Astrocyte of the spinal cord (primary cell): ENCODE measurements at regions not wholly inside any gene's neighbourhood (a gene's known extent, or its start where the extent isn't known, plus 50 kb on each side); places are given as distances from the start of the nearest gene placed in this dataset.

Experiments used
- DNase-seq: peaks from one replicate; pipeline ENCODE4 v3.0.0; 2011; ENCODE audit warnings: low read depth, low spot score
- H3K4me3 ChIP-seq: 2 replicates; pipeline ENCODE4 v1.5.1; 2011; ENCODE audit warnings: low read depth, mild to moderate bottlenecking, low read length, moderate library complexity
- CTCF ChIP-seq: IDR thresholded peaks from 2 replicates; pipeline ENCODE4 v1.5.1; 2012; ENCODE audit warnings: low read depth, mild to moderate bottlenecking, low read length, inconsistent platforms
- in situ Hi-C: cut with HindIII; loops from 2 replicates; pipeline ENCODE4 v1.10.0; 2017; ENCODE audit warnings: low sequenced_read_pairs

DNA sequence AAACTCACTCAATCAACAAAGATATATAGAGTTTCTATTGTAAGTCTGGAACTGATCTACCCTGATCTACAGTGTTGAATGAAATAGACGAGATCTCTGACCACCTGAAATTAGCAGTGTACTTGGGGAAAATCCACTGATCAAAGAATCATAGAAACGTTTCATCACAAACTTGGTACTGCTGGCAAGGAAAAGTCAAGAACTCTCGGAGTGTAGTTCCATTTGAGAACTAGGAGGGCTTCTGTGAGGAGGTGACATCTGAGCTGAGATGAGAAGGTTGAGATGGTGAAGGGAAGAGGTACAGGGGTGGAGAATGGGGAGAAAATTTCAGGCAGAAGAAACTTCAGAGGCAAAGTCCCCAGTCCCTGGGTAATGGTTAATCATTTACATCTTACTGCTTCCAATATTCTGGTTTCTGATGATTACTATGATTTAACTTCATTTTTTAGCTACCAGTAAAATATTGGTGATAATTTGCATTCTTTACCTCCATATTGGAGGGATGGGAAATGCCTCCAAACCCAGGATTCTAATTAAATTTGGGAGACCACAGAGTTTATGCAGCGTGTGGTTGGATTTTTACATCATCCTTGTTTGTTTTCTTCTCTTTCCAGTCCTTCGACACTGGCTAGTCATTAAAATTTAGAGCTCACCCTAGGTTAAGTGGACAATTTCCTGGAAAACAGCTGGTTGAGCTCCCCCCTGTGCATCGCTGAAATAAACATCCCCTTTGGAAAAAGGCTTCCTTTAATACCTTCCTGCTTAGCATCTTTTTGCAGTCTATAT is 191.9 kb downstream of the BCAS1 start:
- TF ChIP-seq CTCF = no peak
- no peak overlapping the region for H3K4me3 ChIP-seq
- in situ Hi-C loops = no loop called here
- no peak for DNase-seq

GRCh38 chr20:53876956-53877355 is 193.4 kb downstream of the BCAS1 start:
- in situ Hi-C loops = no loop called here
- DNase-seq = no peak
- TF ChIP-seq CTCF = no peak
- no peak overlapping the region for H3K4me3 ChIP-seq

DNA sequence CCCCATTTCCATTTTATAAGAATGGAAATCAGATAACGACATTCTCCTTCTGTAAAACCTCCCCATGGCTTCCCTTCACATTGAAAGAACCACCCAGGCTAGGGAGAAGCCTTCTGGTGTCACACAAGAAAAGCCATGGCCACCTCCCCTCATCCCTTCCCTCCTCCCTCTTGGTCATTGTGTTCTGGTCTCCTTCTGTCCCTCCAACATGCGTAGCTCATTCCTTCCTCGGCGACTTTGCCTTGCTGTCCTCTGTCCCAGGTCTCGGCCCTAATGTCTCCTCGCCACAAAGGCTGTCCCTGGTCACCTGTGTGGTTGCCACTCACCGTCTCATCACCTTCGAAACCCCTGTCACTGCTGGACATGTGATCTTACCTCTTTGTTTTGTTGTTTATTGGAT is 193.9 kb downstream of the BCAS1 start:
- no peak for DNase-seq
- no peak for TF ChIP-seq CTCF
- in situ Hi-C loops = no loop called here
- no peak overlapping the region for H3K4me3 ChIP-seq

DNA sequence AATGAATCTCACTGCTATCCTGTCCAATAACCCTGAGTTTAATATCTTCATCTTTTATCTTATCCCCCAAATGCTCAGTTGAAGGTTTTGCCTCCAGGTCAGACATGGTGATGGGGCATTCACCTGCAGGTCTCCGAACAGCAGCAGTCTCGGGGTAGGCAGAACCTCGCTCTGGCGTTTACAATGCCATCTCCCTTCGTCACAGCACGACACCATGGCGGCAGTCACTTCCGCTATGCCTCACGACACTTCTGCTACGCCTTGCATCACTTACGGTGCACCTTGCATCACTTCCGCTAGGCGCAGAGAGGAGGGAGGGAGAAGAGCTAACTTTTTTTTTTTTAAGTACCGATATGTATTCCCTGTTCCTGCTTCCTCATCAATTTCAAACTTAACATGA is 194.9 kb downstream of the BCAS1 start:
- in situ Hi-C loops = no loop called here
- DNase-seq = no peak
- no peak overlapping the region for H3K4me3 ChIP-seq
- TF ChIP-seq CTCF = no peak

DNA sequence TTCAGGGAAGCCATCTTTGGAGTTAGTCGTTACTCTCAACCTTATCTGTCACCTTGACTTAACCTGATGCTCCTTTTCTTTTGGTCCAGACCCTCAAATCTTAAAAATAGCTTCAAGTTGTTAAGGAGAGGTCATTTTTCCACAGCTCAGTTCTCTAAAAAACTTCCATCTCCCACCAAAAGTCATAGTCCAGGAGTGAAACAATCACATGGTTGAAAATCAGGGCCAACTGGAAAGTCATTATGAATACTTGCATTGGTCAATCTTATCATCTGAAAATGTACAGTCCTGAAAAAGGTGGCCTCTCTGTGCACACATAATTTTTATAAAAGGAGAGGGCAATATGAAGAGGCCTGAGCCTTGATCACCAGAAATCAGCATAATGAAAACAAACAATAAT is 195.7 kb downstream of the BCAS1 start:
- in situ Hi-C loops = no loop called here
- H3K4me3 ChIP-seq = no peak overlapping the region
- TF ChIP-seq CTCF = no peak
- DNase-seq = no peak

GRCh38 chr20:53874104-53874503 is 196.3 kb downstream of the BCAS1 start:
- no peak overlapping the region for H3K4me3 ChIP-seq
- in situ Hi-C loops = no loop called here
- DNase-seq = no peak
- TF ChIP-seq CTCF = no peak
